HEK293 (cell line): ENCODE measurements at regions not wholly inside any gene's neighbourhood (a gene's known extent, or its start where the extent isn't known, plus 50 kb on each side); places are given as distances from the start of the nearest gene placed in this dataset.

Experiments used
- CTCF ChIP-seq: fragments of 450-650 bp; formaldehyde crosslinking; IDR thresholded peaks from 2 replicates; pipeline ENCODE4 v1.5.1; 2016; ENCODE audit warnings: missing biosample characterization, missing genetic modification characterization
- ELK4 ChIP-seq: IDR thresholded peaks from 2 replicates; pipeline ENCODE4 v1.6.1; 2011; ENCODE audit warnings: mild to moderate bottlenecking, low read depth, low read length, borderline replicate concordance
- SETDB1 ChIP-seq: IDR thresholded peaks from one replicate; pipeline ENCODE4 v1.6.1; 2017; ENCODE audit warnings: mild to moderate bottlenecking, low read length, moderate library complexity, mixed read lengths; ENCODE audit not compliant: insufficient read length
- ZEB2 ChIP-seq: fragments of 450-650 bp; formaldehyde crosslinking; IDR thresholded peaks from 2 replicates; pipeline ENCODE4 v1.5.1; 2016; ENCODE audit warnings: missing biosample characterization, missing genetic modification characterization
- ZFP69B ChIP-seq: fragments of 450-650 bp; formaldehyde crosslinking; IDR thresholded peaks from 2 replicates; pipeline ENCODE4 v1.5.1; 2016; ENCODE audit warnings: missing biosample characterization, missing genetic modification characterization
- ZNF404 ChIP-seq: fragments of 450-650 bp; formaldehyde crosslinking; IDR thresholded peaks from 2 replicates; pipeline ENCODE4 v1.5.1; 2017; ENCODE audit warnings: missing biosample characterization, missing genetic modification characterization
- ZNF510 ChIP-seq: fragments of 450-650 bp; formaldehyde crosslinking; IDR thresholded peaks from 2 replicates; pipeline ENCODE4 v1.5.1; 2018; ENCODE audit warnings: mild to moderate bottlenecking, missing genetic modification characterization, missing biosample characterization; ENCODE audit not compliant: insufficient replicate concordance
- ZNF548 ChIP-seq: fragments of 450-650 bp; formaldehyde crosslinking; IDR thresholded peaks from 2 replicates; pipeline ENCODE4 v1.5.1; 2016; ENCODE audit warnings: missing biosample characterization, missing genetic modification characterization
- ZNF549 ChIP-seq: fragments of 450-650 bp; IDR thresholded peaks from 2 replicates; pipeline ENCODE4 v1.5.1; 2018; ENCODE audit warnings: missing biosample characterization, missing genetic modification characterization, mild to moderate bottlenecking, inconsistent platforms, moderate library complexity
- ZNF639 ChIP-seq: fragments of 450-650 bp; formaldehyde crosslinking; IDR thresholded peaks from 2 replicates; pipeline ENCODE4 v1.5.1; 2016; ENCODE audit warnings: missing biosample characterization, missing genetic modification characterization

GRCh38 chr13:33683376-33683775 lies 134.6 kb upstream of the RFC3 start:
- TF ChIP-seq ZNF639 (tag by site-specific recombination) (no peak), ZNF548 (tag by site-specific recombination) (no peak), ZNF510 (tag by site-specific recombination) (no peak), CTCF (no peak), ZNF404 (tag by site-specific recombination) (no peak), ZEB2 (tag by site-specific recombination) (no peak), ELK4 (no peak), ZFP69B (tag by site-specific recombination) (no peak), ZNF549 (no peak), SETDB1 (no peak)
